ENCODE measurements at regions not wholly inside any gene's neighbourhood (a gene's known extent, or its start where the extent isn't known, plus 50 kb on each side); places are given as distances from the start of the nearest gene placed in this dataset.

DNA sequence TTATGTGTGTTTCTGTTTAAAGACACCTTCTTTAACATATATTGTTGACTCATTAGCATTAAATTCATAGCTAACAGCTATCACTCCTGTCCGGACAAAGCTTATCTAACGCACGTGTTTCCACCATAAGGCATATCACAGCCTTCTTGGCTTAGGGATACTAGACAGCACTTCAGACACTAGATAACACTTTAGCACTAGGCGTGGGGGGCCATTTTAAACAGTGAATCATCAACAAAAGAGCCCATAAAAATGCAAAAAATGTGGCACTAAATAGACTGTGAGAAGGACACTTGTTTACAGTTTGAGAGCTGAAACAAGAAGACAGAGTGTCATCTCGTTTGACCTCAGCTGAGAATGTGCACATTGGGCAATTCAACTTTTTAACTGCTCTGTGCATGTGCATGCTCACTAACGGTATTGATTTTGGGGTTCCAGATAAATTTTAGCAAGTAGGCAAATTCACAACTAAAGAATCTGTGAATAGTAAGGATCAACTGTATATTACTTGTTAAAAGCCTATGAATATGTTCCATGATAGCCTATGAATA is 58.9 kb upstream of the RAI2 start (continued):
- TF ChIP-seq MAFK (IDR thresholded peaks at IDR 0.05; ENCODE audit: low read length) (no peak), E2F3 (CRISPR knock-in tag; IDR thresholded peaks at IDR 0.05) (no peak), ASH1L (IDR thresholded peaks at IDR 0.05; ENCODE audit: borderline replicate concordance, low read depth, partially characterized antibody) (no peak), SRSF7 (optimal IDR thresholded peaks at IDR 0.05; ENCODE audit: low read depth, low read length) (no peak), FOXM1 (IDR thresholded peaks at IDR 0.05; ENCODE audit: low read depth) (peak; percentile 49; the same call in 1 of the 2 replicates), FOXM1 (CRISPR knock-in tag; IDR thresholded peaks at IDR 0.05; ENCODE audit: low read depth) (no peak), ZSCAN29 (IDR thresholded peaks at IDR 0.05) (no peak), POLR3A (IDR thresholded peaks at IDR 0.05; ENCODE audit: borderline replicate concordance, extremely low read depth, insufficient read depth, insufficient read length) (no peak), NCOR1 (IDR thresholded peaks at IDR 0.05) (peak; percentile 76), ZNF75A (CRISPR knock-in tag; IDR thresholded peaks at IDR 0.05) (no peak), KDM1A (IDR thresholded peaks at IDR 0.05) (peak; percentile 61 to 76; a peak in 2 of 4 replicates)
- TF ChIP-seq, protein P1, sequence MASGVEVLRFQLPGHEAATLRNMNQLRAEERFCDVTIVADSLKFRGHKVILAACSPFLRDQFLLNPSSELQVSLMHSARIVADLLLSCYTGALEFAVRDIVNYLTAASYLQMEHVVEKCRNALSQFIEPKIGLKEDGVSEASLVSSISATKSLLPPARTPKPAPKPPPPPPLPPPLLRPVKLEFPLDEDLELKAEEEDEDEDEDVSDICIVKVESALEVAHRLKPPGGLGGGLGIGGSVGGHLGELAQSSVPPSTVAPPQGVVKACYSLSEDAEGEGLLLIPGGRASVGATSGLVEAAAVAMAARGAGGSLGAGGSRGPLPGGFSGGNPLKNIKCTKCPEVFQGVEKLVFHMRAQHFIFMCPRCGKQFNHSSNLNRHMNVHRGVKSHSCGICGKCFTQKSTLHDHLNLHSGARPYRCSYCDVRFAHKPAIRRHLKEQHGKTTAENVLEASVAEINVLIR (CRISPR knock-in tag; IDR thresholded peaks at IDR 0.05), result no peak
- TF ChIP-seq, protein P2, sequence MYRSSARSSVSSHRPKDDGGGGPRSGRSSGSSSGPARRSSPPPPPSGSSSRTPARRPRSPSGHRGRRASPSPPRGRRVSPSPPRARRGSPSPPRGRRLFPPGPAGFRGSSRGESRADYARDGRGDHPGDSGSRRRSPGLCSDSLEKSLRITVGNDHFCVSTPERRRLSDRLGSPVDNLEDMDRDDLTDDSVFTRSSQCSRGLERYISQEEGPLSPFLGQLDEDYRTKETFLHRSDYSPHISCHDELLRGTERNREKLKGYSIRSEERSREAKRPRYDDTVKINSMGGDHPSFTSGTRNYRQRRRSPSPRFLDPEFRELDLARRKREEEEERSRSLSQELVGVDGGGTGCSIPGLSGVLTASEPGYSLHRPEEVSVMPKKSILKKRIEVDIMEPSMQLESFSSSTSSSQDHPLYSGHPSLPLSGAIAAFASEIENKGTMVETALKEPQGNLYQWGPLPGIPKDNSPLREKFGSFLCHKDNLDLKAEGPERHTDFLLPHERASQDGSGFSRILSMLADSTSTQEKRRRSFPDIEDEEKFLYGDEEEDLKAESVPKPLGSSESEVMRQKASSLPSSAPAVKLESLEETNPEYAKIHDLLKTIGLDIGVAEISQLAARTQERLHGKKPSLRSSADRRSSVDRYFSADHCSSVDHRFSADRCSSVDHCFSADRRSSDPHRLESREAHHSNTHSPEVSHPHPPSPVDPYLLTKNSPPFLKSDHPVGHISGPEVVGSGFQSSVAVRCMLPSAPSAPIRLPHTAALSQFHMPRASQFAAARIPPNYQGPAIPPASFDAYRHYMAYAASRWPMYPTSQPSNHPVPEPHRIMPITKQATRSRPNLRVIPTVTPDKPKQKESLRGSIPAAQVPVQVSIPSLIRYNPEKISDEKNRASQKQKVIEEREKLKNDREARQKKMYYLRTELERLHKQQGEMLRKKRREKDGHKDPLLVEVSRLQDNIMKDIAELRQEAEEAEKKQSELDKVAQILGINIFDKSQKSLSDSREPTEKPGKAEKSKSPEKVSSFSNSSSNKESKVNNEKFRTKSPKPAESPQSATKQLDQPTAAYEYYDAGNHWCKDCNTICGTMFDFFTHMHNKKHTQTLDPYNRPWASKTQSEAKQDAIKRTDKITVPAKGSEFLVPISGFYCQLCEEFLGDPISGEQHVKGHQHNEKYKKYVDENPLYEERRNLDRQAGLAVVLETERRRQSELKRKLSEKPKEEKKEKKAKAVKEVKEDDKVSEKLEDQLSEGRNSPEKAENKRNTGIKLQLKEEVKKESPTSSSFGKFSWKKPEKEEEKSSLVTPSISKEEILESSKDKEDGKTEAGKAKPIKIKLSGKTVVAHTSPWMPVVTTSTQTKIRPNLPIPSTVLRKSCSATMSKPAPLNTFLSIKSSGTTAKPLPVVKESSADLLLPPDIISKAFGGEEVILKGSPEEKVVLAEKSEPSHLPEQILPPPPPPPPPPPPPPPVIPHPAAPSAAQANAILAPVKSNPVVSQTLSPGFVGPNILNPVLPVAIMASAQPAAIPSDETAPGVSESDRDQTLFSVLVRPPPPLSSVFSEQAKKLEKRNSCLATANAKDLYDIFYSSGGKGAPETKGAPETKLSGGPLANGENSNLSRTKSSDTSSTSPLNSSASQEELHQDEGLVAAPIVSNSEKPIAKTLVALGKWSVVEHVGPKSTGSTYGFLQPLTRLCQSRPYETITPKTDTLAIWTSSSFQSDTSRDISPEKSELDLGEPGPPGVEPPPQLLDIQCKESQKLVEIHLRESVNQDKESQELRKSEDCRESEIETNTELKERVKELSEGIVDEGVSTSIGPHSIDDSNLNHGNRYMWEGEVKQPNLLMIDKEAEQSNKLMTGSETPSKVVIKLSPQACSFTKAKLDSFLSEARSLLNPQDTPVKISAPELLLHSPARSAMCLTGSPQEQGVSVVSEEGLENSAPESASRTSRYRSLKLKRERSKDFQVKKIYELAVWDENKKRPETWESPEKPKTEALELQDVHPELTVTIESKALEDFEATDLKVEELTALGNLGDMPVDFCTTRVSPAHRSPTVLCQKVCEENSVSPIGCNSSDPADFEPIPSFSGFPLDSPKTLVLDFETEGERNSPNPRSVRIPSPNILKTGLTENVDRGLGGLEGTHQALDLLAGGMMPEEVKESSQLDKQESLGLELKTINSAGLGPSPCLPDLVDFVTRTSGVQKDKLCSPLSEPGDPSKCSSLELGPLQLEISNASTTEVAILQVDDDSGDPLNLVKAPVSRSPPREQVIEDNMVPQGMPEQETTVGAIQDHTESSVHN (IDR thresholded peaks at IDR 0.05; ENCODE audit: borderline replicate concordance in 1 of 2, low read depth in 1 of 2), result no peak
- TF ChIP-seq, protein P3, sequence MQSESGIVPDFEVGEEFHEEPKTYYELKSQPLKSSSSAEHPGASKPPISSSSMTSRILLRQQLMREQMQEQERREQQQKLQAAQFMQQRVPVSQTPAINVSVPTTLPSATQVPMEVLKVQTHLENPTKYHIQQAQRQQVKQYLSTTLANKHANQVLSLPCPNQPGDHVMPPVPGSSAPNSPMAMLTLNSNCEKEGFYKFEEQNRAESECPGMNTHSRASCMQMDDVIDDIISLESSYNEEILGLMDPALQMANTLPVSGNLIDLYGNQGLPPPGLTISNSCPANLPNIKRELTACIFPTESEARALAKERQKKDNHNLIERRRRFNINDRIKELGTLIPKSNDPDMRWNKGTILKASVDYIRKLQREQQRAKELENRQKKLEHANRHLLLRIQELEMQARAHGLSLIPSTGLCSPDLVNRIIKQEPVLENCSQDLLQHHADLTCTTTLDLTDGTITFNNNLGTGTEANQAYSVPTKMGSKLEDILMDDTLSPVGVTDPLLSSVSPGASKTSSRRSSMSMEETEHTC (IDR thresholded peaks at IDR 0.05), result 0 out of 2 replicates have a peak, but pooled peaks have one; percentile 14
- TF ChIP-seq, protein P4, sequence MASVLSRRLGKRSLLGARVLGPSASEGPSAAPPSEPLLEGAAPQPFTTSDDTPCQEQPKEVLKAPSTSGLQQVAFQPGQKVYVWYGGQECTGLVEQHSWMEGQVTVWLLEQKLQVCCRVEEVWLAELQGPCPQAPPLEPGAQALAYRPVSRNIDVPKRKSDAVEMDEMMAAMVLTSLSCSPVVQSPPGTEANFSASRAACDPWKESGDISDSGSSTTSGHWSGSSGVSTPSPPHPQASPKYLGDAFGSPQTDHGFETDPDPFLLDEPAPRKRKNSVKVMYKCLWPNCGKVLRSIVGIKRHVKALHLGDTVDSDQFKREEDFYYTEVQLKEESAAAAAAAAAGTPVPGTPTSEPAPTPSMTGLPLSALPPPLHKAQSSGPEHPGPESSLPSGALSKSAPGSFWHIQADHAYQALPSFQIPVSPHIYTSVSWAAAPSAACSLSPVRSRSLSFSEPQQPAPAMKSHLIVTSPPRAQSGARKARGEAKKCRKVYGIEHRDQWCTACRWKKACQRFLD (CRISPR knock-in tag; IDR thresholded peaks at IDR 0.05), result no peak; the same call in 1 of the 2 replicates
- TF ChIP-seq, protein P5, sequence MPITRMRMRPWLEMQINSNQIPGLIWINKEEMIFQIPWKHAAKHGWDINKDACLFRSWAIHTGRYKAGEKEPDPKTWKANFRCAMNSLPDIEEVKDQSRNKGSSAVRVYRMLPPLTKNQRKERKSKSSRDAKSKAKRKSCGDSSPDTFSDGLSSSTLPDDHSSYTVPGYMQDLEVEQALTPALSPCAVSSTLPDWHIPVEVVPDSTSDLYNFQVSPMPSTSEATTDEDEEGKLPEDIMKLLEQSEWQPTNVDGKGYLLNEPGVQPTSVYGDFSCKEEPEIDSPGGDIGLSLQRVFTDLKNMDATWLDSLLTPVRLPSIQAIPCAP (CRISPR knock-in tag; IDR thresholded peaks at IDR 0.05; ENCODE audit: borderline replicate concordance), result no peak

Measured in K562 (cell line).